H9 (cell line): ENCODE measurements at regions not wholly inside any gene's neighbourhood (a gene's known extent, or its start where the extent isn't known, plus 50 kb on each side); places are given as distances from the start of the nearest gene placed in this dataset.

Source experiments
- DNase-seq: peaks from one replicate; pipeline ENCODE4 v3.0.0-alpha.2; 2017
- H2AFZ ChIP-seq: one replicate; pipeline ENCODE4 v1.6.1; 2013; ENCODE audit warnings: mild to moderate bottlenecking, low read length, control low read depth, moderate library complexity
- H2AK5ac ChIP-seq: 2 replicates; pipeline ENCODE4 v1.6.1; 2013; ENCODE audit warnings: low read length, control low read depth, mixed read lengths; ENCODE audit not compliant: insufficient read length
- H2BK120ac ChIP-seq: one replicate; pipeline ENCODE4 v1.6.1; 2013; ENCODE audit warnings: low read depth, mild to moderate bottlenecking, low read length, control low read depth, inconsistent platforms; ENCODE audit not compliant: poor library complexity, severe bottlenecking
- H2BK12ac ChIP-seq: 2 replicates; pipeline ENCODE4 v1.6.1; 2013; ENCODE audit warnings: low read length, control low read depth, mixed read lengths, low read depth; ENCODE audit not compliant: insufficient read length
- H2BK15ac ChIP-seq: 2 replicates; pipeline ENCODE4 v1.6.1; 2013; ENCODE audit warnings: low read depth, low read length, control low read depth
- H2BK20ac ChIP-seq: one replicate; pipeline ENCODE4 v1.6.1; 2013; ENCODE audit warnings: low read depth, mild to moderate bottlenecking, low read length, control low read depth, inconsistent platforms; ENCODE audit not compliant: poor library complexity, severe bottlenecking
- H2BK5ac ChIP-seq: 2 replicates; pipeline ENCODE4 v1.6.1; 2013; ENCODE audit warnings: low read length, control low read depth, mixed read lengths; ENCODE audit not compliant: insufficient read length
- H3K14ac ChIP-seq: 2 replicates; pipeline ENCODE4 v1.6.1; 2013; ENCODE audit warnings: low read length, control low read depth; ENCODE audit not compliant: insufficient read depth
- H3K18ac ChIP-seq: 2 replicates; pipeline ENCODE4 v1.6.1; 2013; ENCODE audit warnings: low read depth, mild to moderate bottlenecking, mixed read lengths, low read length, control low read depth; ENCODE audit not compliant: insufficient read length
- H3K23ac ChIP-seq: 2 replicates; pipeline ENCODE4 v1.6.1; 2013; ENCODE audit warnings: low read length, control low read depth, mixed read lengths, low read depth; ENCODE audit not compliant: insufficient read length
- H3K23me2 ChIP-seq: 2 replicates; pipeline ENCODE4 v1.6.1; 2013; ENCODE audit warnings: low read depth, mild to moderate bottlenecking, mixed read lengths, low read length, control low read depth; ENCODE audit not compliant: insufficient read length, poor library complexity, severe bottlenecking
- H3K27ac ChIP-seq: 2 replicates; pipeline ENCODE4 v1.5.1; 2013; ENCODE audit warnings: low read length, control low read depth, mixed read lengths, low read depth; ENCODE audit not compliant: insufficient read length
- H3K27me3 ChIP-seq: 2 replicates; pipeline ENCODE4 v1.6.1; 2013; ENCODE audit warnings: low read length, control low read depth, inconsistent platforms; ENCODE audit not compliant: insufficient read depth
- H3K4ac ChIP-seq: 2 replicates; pipeline ENCODE4 v1.6.1; 2013; ENCODE audit warnings: low read depth, mild to moderate bottlenecking, control low read depth, inconsistent platforms, low read length, moderate library complexity
- H3K4me1 ChIP-seq: 2 replicates; pipeline ENCODE4 v1.6.1; 2013; ENCODE audit warnings: low read length, control low read depth, inconsistent platforms; ENCODE audit not compliant: insufficient read depth
- H3K4me2 ChIP-seq: 2 replicates; pipeline ENCODE4 v1.6.1; 2013; ENCODE audit warnings: low read length, control low read depth, mixed read lengths; ENCODE audit not compliant: insufficient read length, insufficient read depth
- H3K56ac ChIP-seq: 2 replicates; pipeline ENCODE4 v1.6.1; 2013; ENCODE audit warnings: low read depth, mild to moderate bottlenecking, mixed read lengths, low read length, control low read depth; ENCODE audit not compliant: insufficient read length
- H3K79me1 ChIP-seq: 2 replicates; pipeline ENCODE4 v1.6.1; 2013; ENCODE audit warnings: low read depth, mild to moderate bottlenecking, moderate library complexity, low read length, control low read depth, inconsistent platforms; ENCODE audit not compliant: insufficient read depth, poor library complexity, severe bottlenecking
- H3K79me2 ChIP-seq: 2 replicates; pipeline ENCODE4 v1.6.1; 2013; ENCODE audit warnings: low read length, control low read depth, inconsistent platforms; ENCODE audit not compliant: insufficient read depth
- H3K9ac ChIP-seq: 2 replicates; pipeline ENCODE4 v1.6.1; 2013; ENCODE audit warnings: low read length, control low read depth, mixed read lengths; ENCODE audit not compliant: insufficient read length; ENCODE audit errors: extremely low read depth
- H3K9me3 ChIP-seq: one replicate; pipeline ENCODE4 v1.6.1; 2013; ENCODE audit warnings: low read depth, low read length, inconsistent platforms; ENCODE audit not compliant: control insufficient read depth
- H3T11ph ChIP-seq: one replicate; pipeline ENCODE4 v1.6.1; 2013; ENCODE audit warnings: mild to moderate bottlenecking, low read length, control low read depth, inconsistent platforms
- H4K20me1 ChIP-seq: one replicate; pipeline ENCODE4 v1.6.1; 2013; ENCODE audit not compliant: control insufficient read depth, insufficient read length, insufficient read depth
- H4K5ac ChIP-seq: 2 replicates; pipeline ENCODE4 v1.6.1; 2013; ENCODE audit warnings: low read depth, mild to moderate bottlenecking, mixed read lengths, low read length, control low read depth; ENCODE audit not compliant: insufficient read length
- H4K8ac ChIP-seq: replicated peaks from 2 replicates; pipeline ENCODE4 v1.6.1; 2013; ENCODE audit warnings: low read length, control low read depth, mixed read lengths, low read depth; ENCODE audit not compliant: insufficient read length
- H4K91ac ChIP-seq: 2 replicates; pipeline ENCODE4 v1.6.1; 2013; ENCODE audit warnings: low read depth, mild to moderate bottlenecking, moderate library complexity, mixed read lengths, low read length, control low read depth; ENCODE audit not compliant: insufficient read length
- H3K27ac Mint-ChIP-seq, 3 experiments: 2 replicates in 2 of 3; 3 replicates in 1 of 3; pipeline ENCODE4 v1.8.0; 2020 to 2021; ENCODE audit warnings: mixed read lengths in 3 of 3, mild to moderate bottlenecking in 1 of 3, moderate library complexity in 1 of 3
- H3K27me3 Mint-ChIP-seq: 2 replicates; pipeline ENCODE4 v1.8.0; 2021; ENCODE audit warnings: low read depth, mild to moderate bottlenecking, moderate library complexity, mixed read lengths
- H3K36me3 Mint-ChIP-seq, 3 experiments: 2 replicates in 2 of 3; 3 replicates in 1 of 3; pipeline ENCODE4 v1.8.0; 2020 to 2021; ENCODE audit warnings: low read depth in 3 of 3, mixed read lengths in 3 of 3; ENCODE audit not compliant: insufficient read depth in 1 of 3
- H3K4me1 Mint-ChIP-seq, 2 experiments: 2 replicates each; pipeline ENCODE4 v1.8.0; 2020; ENCODE audit warnings: mixed read lengths in 2 of 2
- H3K4me3 Mint-ChIP-seq, 2 experiments: 2 replicates in 1 of 2; 3 replicates in 1 of 2; pipeline ENCODE4 v1.8.0; 2020 to 2021; ENCODE audit warnings: mild to moderate bottlenecking in 2 of 2, mixed read lengths in 2 of 2, moderate library complexity in 1 of 2
- H3K9me3 Mint-ChIP-seq, 2 experiments: 2 replicates in 1 of 2; 3 replicates in 1 of 2; pipeline ENCODE4 v1.8.0; 2020; ENCODE audit warnings: mild to moderate bottlenecking in 2 of 2, mixed read lengths in 2 of 2, moderate library complexity in 1 of 2
- WGBS: extraction: QIAGEN DNeasy Blood & Tissue Kit; methylation state at CpG from one replicate; pipeline ENCODE4 v1.1.7; 2013; ENCODE audit warnings: missing lambda C conversion rate, low lambda C conversion rate, mixed read lengths; ENCODE audit not compliant: insufficient read length; ENCODE audit errors: extremely low coverage; 5-methylcytosine and 5-hydroxymethylcytosine counted together
- TF ChIP-seq, protein P1 (sequence below): fragments of 200-600 bp; sonication (generic); conservative IDR thresholded peaks from 3 replicates; pipeline ENCODE4 v1.8.0; 2021; ENCODE audit warnings: antibody characterized with exemption, mild to moderate bottlenecking

DNA sequence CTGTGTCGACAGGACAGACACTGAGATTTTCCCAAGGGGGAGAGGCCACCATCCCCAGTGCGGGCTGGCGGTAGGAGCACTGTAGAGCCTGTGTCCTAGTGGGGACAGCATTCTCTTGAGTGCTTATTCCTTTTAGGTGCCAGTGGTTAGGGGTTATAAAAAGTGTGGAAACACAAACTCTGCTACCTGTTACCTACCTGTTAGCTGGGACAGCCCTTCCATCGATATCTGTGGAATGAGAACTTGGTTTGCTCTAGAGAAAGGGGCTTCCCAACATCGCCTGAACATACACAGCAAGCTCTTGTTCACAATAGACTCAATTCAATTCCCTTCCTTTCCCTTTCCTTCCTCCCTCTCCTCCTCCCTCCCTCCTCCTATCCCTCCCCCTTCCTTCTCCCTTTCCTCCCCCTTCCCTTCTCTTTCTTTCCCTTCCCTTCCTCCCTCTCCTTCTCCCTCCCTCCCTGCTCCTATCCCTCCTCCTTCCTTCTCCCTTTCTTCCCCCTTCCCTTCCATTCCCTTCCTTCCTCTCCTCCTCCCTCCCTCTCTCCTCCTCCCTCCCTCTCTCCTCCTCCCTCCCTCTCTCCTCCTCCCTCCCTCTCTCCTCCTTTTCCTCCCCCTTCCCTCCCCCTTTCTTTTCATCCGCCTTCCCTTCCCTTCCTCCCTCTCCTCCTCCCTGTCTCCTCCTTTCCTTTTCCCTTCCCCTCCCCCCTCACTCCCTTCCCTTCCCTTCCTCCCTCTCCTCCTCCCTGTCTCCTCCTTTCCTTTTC is 188.5 kb downstream of the URI1 start:
- Histone ChIP-seq H2BK5ac (no peak overlapping the region), H3K27me3 (no peaks in the 10 kb centered on the region), H3K14ac (no peak overlapping the region), H3K9me3 (no peaks in the 10 kb centered on the region), H2BK15ac (no peak overlapping the region), H4K8ac (no peak overlapping the region), H4K20me1 (no peaks in the 10 kb centered on the region), H3K56ac (no peak overlapping the region), H3T11ph (no peak overlapping the region), H3K9ac (no peak overlapping the region), H3K79me2 (no peaks in the 10 kb centered on the region), H3K79me1 (no peaks in the 10 kb centered on the region), H3K23me2 (no peaks in the 10 kb centered on the region), H2AFZ (no peak overlapping the region), H2BK20ac (no peak overlapping the region), H2AK5ac (no peak overlapping the region), H3K18ac (no peak overlapping the region), H3K23ac (no peak overlapping the region), H3K4me2 (no peak overlapping the region), H4K5ac (no peak overlapping the region), H2BK12ac (no peak overlapping the region), H3K27ac (no peak overlapping the region), H4K91ac (no peak overlapping the region), H2BK120ac (no peak overlapping the region), H3K4ac (no peak overlapping the region), H3K4me1 (no peaks in the 10 kb centered on the region)
- TF ChIP-seq, protein P1, sequence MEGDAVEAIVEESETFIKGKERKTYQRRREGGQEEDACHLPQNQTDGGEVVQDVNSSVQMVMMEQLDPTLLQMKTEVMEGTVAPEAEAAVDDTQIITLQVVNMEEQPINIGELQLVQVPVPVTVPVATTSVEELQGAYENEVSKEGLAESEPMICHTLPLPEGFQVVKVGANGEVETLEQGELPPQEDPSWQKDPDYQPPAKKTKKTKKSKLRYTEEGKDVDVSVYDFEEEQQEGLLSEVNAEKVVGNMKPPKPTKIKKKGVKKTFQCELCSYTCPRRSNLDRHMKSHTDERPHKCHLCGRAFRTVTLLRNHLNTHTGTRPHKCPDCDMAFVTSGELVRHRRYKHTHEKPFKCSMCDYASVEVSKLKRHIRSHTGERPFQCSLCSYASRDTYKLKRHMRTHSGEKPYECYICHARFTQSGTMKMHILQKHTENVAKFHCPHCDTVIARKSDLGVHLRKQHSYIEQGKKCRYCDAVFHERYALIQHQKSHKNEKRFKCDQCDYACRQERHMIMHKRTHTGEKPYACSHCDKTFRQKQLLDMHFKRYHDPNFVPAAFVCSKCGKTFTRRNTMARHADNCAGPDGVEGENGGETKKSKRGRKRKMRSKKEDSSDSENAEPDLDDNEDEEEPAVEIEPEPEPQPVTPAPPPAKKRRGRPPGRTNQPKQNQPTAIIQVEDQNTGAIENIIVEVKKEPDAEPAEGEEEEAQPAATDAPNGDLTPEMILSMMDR = no peak
- Mint-ChIP-seq H3K4me3 (no peak overlapping the region), H3K4me1 (peaks cover 7 to 8% of the 10 kb centered on the region in 2 experiments), H3K36me3 (no peaks in the 10 kb centered on the region), H3K9me3 (no peaks in the 10 kb centered on the region; a peak in 1 of 5 replicates), H3K27ac (no peak overlapping the region), H3K27me3 (peaks cover 2% of the 10 kb centered on the region)
- no peak for DNase-seq
- WGBS = no CpG with 5 or more reads among the region's 6 CpGs
